Lower lobe of right lung (tissue), 2 donors: ENCODE measurements at regions not wholly inside any gene's neighbourhood (a gene's known extent, or its start where the extent isn't known, plus 50 kb on each side); places are given as distances from the start of the nearest gene placed in this dataset.

Experiments used
- ATAC-seq, 2 donors: fragments of 200-7000 bp; cut with Tn5 transposase; one replicate each; pipeline ENCODE4 v1.9.1; 2020 to 2022; ENCODE audit warnings: mild to moderate bottlenecking in 2 of 2, moderate library complexity in 2 of 2
- DNase-seq: peaks from one replicate; pipeline ENCODE4 v3.0.0-alpha.2; 2020
- H3K27ac ChIP-seq: fragments of 200-600 bp; one replicate; pipeline ENCODE4 v1.8.0; 2022
- H3K27me3 ChIP-seq: fragments of 200-600 bp; one replicate; pipeline ENCODE4 v1.8.0; 2022; ENCODE audit warnings: low read depth
- H3K36me3 ChIP-seq: fragments of 200-600 bp; one replicate; pipeline ENCODE4 v1.8.0; 2022; ENCODE audit warnings: mild to moderate bottlenecking
- H3K4me1 ChIP-seq: fragments of 200-600 bp; one replicate; pipeline ENCODE4 v1.8.0; 2022
- H3K4me3 ChIP-seq: fragments of 200-600 bp; one replicate; pipeline ENCODE4 v1.8.0; 2022; ENCODE audit warnings: mild to moderate bottlenecking
- H3K9me3 ChIP-seq: fragments of 200-600 bp; one replicate; pipeline ENCODE4 v1.8.0; 2022
- intact Hi-C: fragments of 100-400 bp; cut with DNase I; formaldehyde crosslinking; loops from one replicate; pipeline ENCODE4 v1.11.0; 2022
- TF ChIP-seq, protein P1 (sequence below): fragments of 200-600 bp; IDR thresholded peaks from one replicate; pipeline ENCODE4 v1.8.0; 2022; ENCODE audit warnings: antibody characterized with exemption, mild to moderate bottlenecking
- donor health status: DM: no; HTN: yes; CAD: no; lungs with severe emphysema.

GRCh38 chr6:19289457-19289856 lies 547.7 kb upstream of the ID4 start:
- no peak overlapping the region for H3K4me3 ChIP-seq

GRCh38 chr6:19297880-19298279 lies 539.3 kb upstream of the ID4 start:
- TF ChIP-seq, protein P1, sequence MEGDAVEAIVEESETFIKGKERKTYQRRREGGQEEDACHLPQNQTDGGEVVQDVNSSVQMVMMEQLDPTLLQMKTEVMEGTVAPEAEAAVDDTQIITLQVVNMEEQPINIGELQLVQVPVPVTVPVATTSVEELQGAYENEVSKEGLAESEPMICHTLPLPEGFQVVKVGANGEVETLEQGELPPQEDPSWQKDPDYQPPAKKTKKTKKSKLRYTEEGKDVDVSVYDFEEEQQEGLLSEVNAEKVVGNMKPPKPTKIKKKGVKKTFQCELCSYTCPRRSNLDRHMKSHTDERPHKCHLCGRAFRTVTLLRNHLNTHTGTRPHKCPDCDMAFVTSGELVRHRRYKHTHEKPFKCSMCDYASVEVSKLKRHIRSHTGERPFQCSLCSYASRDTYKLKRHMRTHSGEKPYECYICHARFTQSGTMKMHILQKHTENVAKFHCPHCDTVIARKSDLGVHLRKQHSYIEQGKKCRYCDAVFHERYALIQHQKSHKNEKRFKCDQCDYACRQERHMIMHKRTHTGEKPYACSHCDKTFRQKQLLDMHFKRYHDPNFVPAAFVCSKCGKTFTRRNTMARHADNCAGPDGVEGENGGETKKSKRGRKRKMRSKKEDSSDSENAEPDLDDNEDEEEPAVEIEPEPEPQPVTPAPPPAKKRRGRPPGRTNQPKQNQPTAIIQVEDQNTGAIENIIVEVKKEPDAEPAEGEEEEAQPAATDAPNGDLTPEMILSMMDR = no peak
- no peaks in the 10 kb centered on the region for H3K4me1 ChIP-seq
- ATAC-seq = peak in 1 of 2 donors; percentile 29
- no peaks in the 10 kb centered on the region for H3K9me3 ChIP-seq
- no peaks in the 10 kb centered on the region for H3K27me3 ChIP-seq
- no peak overlapping the region for H3K27ac ChIP-seq
- H3K36me3 ChIP-seq = no peaks in the 10 kb centered on the region
- intact Hi-C loops = no loop called here
- DNase-seq = no peak
- H3K4me3 ChIP-seq = no peak overlapping the region

More at GRCh38 chr6:19289457-19289856, 547.7 kb upstream of the ID4 start:
- no peaks in the 10 kb centered on the region for H3K4me1 ChIP-seq
- intact Hi-C loops = no loop called here
- H3K36me3 ChIP-seq = no peaks in the 10 kb centered on the region
- H3K27me3 ChIP-seq = no peaks in the 10 kb centered on the region
- H3K27ac ChIP-seq = no peak overlapping the region
- DNase-seq (no peak), ATAC-seq (no peak)
- TF ChIP-seq, protein P1 = no peak
- H3K9me3 ChIP-seq = no peaks in the 10 kb centered on the region

GRCh38 chr6:19298421-19298820 lies 538.7 kb upstream of the ID4 start:
- Histone ChIP-seq H3K9me3 (no peaks in the 10 kb centered on the region), H3K27ac (no peak overlapping the region), H3K36me3 (no peaks in the 10 kb centered on the region), H3K27me3 (no peaks in the 10 kb centered on the region), H3K4me3 (no peak overlapping the region), H3K4me1 (no peaks in the 10 kb centered on the region)
- TF ChIP-seq, protein P1 = no peak
- intact Hi-C loops = no loop called here
- no peak for DNase-seq
- ATAC-seq = no peak

- intact Hi-C loops = no loop called here
- TF ChIP-seq, protein P1 = no peak
- ATAC-seq = no peak
- Histone ChIP-seq H3K27ac (no peak overlapping the region), H3K9me3 (no peaks in the 10 kb centered on the region), H3K27me3 (no peaks in the 10 kb centered on the region), H3K4me3 (no peak overlapping the region), H3K4me1 (no peaks in the 10 kb centered on the region), H3K36me3 (no peaks in the 10 kb centered on the region)
- no peak for DNase-seq
Measured at GRCh38 chr6:19299129-19299528, 538.0 kb upstream of the ID4 start.

GRCh38 chr6:19301980-19302379 lies 535.2 kb upstream of the ID4 start:
- TF ChIP-seq, protein P1 = no peak
- Histone ChIP-seq H3K27ac (no peak overlapping the region), H3K4me3 (no peak overlapping the region), H3K4me1 (no peaks in the 10 kb centered on the region), H3K27me3 (no peaks in the 10 kb centered on the region), H3K36me3 (no peaks in the 10 kb centered on the region), H3K9me3 (no peaks in the 10 kb centered on the region)
- ATAC-seq (no peak), DNase-seq (no peak)
- intact Hi-C loops = no loop called here

GRCh38 chr6:19303383-19303782 lies 533.8 kb upstream of the ID4 start:
- H3K27me3 ChIP-seq = no peaks in the 10 kb centered on the region
- peak; percentile 72 to 90 for ATAC-seq
- intact Hi-C loops = no loop called here
- no peaks in the 10 kb centered on the region for H3K9me3 ChIP-seq
- TF ChIP-seq, protein P1 = no peak
- H3K4me1 ChIP-seq = no peaks in the 10 kb centered on the region
- peak overlapping the region; percentile 62 for H3K27ac ChIP-seq
- DNase-seq = no peak
- no peak overlapping the region for H3K4me3 ChIP-seq
- H3K36me3 ChIP-seq = no peaks in the 10 kb centered on the region
